ENCODE measurements at regions not wholly inside any gene's neighbourhood (a gene's known extent, or its start where the extent isn't known, plus 50 kb on each side); places are given as distances from the start of the nearest gene placed in this dataset.
"Not testable (repeated sequence)": the region's sequence is repeated elsewhere in the genome, so short reads cannot be mapped to it uniquely, and the experiment has no call there.

DNA sequence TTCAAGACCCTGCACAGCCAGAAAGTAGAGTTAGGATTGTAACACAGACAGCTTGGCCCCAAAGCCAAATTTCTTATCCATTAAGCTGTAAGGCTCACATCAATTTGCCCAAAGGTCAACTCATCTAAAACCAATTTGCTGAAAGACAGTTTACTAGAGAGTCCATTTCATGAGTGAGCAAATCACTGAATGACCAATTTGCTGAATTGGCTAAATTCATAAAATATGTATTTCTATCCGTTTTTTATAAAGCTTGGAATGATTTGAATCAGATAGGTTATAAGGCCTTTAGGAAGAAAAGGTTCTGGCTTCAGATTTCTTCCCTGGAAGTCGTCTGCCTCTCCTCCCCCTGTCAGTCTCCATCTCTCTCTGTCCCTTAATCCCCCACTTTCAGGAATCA lies 168.1 kb downstream of the FCRL5 start:
- H3K4me3 ChIP-seq (ENCODE audit: low read length), result no peak overlapping the region
- H3K27me3 ChIP-seq (ENCODE audit: control insufficient read depth, insufficient read depth), result no peaks in the 10 kb centered on the region
- DNase-seq, result no peak
- 26% methylated on average over 2 of the region's 2 CpGs for WGBS
- intact Hi-C loops (cut with DNase I), result no loop called here
- no peak for ATAC-seq
- no peak overlapping the region for H3K27ac ChIP-seq (ENCODE audit: low read length)
- H3K4me1 ChIP-seq (ENCODE audit: control insufficient read depth, insufficient read depth, low read length), result no peaks in the 10 kb centered on the region
- no peaks in the 10 kb centered on the region for H3K9me3 ChIP-seq (ENCODE audit: control insufficient read depth, low read length)

DNA sequence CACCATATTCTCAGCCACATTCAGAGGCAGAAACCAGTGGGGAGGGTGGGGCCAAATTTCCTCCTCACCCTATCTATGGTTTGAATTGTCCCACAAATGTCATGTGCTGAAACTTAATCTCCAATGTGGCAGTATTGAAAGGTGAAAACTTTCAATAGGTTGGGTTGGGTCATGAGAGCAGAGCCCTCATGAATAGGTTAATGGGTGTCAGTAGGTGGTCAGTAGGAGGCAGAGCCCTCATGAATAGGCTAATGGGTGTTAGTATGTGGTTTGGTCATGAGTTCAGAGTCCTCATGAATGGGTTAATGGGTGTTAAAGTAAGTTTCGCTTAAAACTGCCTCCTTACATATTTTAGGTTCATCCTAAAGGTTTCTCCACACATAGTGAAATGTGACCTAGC lies 170.0 kb downstream of the FCRL5 start:
- 77% methylated on average over 1 of the region's 1 CpG for WGBS
- H3K4me3 ChIP-seq (ENCODE audit: low read length), result no peak overlapping the region
- H3K27me3 ChIP-seq (ENCODE audit: control insufficient read depth, insufficient read depth), result no peaks in the 10 kb centered on the region
- DNase-seq (no peak), ATAC-seq (no peak)
- H3K4me1 ChIP-seq (ENCODE audit: control insufficient read depth, insufficient read depth, low read length), result no peaks in the 10 kb centered on the region
- intact Hi-C loops (cut with DNase I), result no loop called here
- H3K27ac ChIP-seq (ENCODE audit: low read length), result no peak overlapping the region
- H3K9me3 ChIP-seq (ENCODE audit: control insufficient read depth, low read length), result no peaks in the 10 kb centered on the region

DNA sequence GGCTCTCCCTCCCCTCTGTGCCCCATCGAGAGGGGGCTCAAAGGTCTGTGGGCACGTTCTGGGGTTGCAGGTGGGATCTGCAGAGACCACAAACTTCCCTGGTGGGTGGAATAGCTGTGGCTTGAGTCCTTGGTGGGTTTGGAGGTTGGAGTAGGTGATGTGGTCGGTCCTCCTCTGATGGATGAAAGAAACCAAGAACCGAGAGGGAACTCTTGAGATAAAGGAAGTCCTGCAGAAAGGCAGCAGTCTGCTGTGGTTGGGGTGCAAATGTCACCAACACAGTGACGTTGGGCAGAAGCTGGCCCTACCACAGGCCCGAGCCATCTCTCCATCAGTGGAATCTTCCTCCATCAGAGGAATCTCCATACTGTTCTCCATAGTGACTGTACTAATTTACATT lies 171.8 kb downstream of the FCRL5 start:
- no peak overlapping the region for H3K27ac ChIP-seq (ENCODE audit: low read length)
- no peak overlapping the region for H3K4me3 ChIP-seq (ENCODE audit: low read length)
- ATAC-seq (no peak), DNase-seq (no peak)
- WGBS, result 53% methylated on average over 6 of the region's 6 CpGs
- no peaks in the 10 kb centered on the region for H3K9me3 ChIP-seq (ENCODE audit: control insufficient read depth, low read length)
- no peaks in the 10 kb centered on the region for H3K27me3 ChIP-seq (ENCODE audit: control insufficient read depth, insufficient read depth)
- H3K4me1 ChIP-seq (ENCODE audit: control insufficient read depth, insufficient read depth, low read length), result no peaks in the 10 kb centered on the region
- intact Hi-C loops (cut with DNase I), result no loop called here

DNA sequence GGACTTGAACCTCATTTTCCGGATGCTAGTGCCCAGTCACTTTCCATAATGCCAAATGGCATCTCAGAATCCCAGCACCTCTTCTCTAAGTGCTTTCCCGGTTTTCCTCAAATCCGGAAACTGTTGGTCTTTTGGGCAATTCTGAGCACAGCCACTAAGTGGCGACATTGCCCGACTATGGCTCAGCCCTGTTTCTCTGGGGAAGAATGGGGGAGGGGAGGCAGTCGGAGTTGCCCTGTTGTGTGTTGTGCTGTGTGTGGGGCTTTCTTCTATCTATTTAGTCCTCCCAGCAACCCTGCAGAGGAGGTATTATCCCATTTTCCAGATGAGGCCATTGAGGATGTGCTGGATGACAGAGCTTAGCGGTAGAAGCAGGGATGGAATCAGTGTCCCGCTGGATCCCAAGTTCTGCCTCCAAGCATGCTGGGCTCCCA lies 175.0 kb downstream of the FCRL5 start:
- H3K4me3 ChIP-seq (ENCODE audit: low read length); H3K4me1 ChIP-seq (ENCODE audit: control insufficient read depth, insufficient read depth, low read length); H3K27me3 ChIP-seq (ENCODE audit: control insufficient read depth, insufficient read depth); H3K9me3 ChIP-seq (ENCODE audit: control insufficient read depth, low read length); DNase-seq; ATAC-seq; H3K27ac ChIP-seq (ENCODE audit: low read length): not testable (repeated sequence)
- 27% methylated on average over 8 of the region's 8 CpGs for WGBS
- intact Hi-C loops (cut with DNase I), result loop anchor here in 1 of 4 donors (5.0 kb wide), 1 partner anchor 110 kb away; no protein-coding TSS in a partner anchor

DNA sequence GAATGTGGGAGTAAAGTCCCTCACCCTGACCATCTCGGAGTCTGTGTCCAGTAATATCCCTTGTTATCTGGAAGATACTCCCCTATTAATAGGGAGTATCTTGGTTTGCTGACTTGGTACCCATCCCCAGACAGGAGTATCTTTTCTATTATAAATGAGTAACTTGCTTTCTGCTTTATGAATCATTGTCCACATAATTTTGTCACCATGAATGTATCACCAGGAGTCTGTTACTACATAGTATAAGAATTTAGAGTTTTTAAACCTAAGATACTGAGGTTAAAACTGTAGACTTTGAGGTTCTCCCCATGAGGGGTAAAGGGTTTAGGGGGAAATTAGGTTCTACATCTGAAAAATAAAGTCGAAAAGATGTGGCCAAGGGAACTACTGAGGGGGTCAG lies 175.6 kb downstream of the FCRL5 start:
- Histone ChIP-seq H3K27me3 (ENCODE audit: control insufficient read depth, insufficient read depth) (no peaks in the 10 kb centered on the region), H3K27ac (ENCODE audit: low read length) (no peak overlapping the region), H3K4me1 (ENCODE audit: control insufficient read depth, insufficient read depth, low read length) (no peaks in the 10 kb centered on the region), H3K4me3 (ENCODE audit: low read length) (no peak overlapping the region), H3K9me3 (ENCODE audit: control insufficient read depth, low read length) (no peaks in the 10 kb centered on the region)
- 73% methylated on average over 2 of the region's 2 CpGs for WGBS
- intact Hi-C loops (cut with DNase I), result loop anchor here in 1 of 4 donors (5.0 kb wide), 1 partner anchor 111 kb away; no protein-coding TSS in a partner anchor
- ATAC-seq (no peak), DNase-seq (no peak)

DNA sequence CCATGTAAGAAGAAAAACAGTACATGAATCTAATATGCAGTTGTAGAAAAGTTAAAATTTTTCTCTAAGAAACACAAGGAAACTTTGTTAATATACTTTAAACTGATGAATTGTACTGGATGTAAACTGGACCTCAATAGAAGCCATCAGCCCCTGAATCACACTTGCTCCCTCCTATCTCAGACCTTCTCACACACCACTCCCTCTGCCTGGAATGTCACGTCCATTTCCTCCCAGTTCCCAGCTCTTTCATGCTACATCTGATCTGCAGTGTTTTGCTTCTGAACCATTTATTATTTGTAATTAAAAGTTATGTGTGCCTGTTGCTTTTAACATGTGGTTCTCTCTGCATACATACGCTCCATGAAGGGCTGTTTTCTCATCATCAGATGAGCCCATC lies 180.0 kb downstream of the FCRL5 start:
- not testable (repeated sequence) for H3K27ac ChIP-seq (ENCODE audit: low read length); H3K4me3 ChIP-seq (ENCODE audit: low read length); H3K4me1 ChIP-seq (ENCODE audit: control insufficient read depth, insufficient read depth, low read length); H3K9me3 ChIP-seq (ENCODE audit: control insufficient read depth, low read length); ATAC-seq; DNase-seq; H3K27me3 ChIP-seq (ENCODE audit: control insufficient read depth, insufficient read depth)
- 52% methylated on average over 2 of the region's 2 CpGs for WGBS
- intact Hi-C loops (cut with DNase I), result loop anchor here in 1 of 4 donors (5.0 kb wide), 1 partner anchor 120 kb away; no protein-coding TSS in a partner anchor

DNA sequence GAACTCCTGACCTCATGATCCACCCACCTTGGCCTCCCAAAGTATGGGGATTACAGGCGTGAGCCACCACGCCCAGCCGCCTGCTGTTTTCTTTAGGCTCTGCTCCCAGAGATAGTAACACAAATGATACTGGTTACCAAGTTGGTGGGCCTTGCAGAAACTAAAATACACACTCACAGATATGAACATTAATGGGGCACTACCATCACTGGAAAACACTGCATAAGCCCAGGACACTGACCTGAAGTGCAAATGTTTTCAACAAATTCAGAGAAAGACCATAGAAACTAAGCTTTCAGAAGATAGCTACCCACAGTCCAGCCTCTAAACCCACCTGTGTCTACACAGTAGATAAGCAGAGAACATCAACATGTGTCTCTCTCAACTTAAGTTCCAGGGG lies 180.5 kb downstream of the FCRL5 start:
- ATAC-seq, result no peak

DNA sequence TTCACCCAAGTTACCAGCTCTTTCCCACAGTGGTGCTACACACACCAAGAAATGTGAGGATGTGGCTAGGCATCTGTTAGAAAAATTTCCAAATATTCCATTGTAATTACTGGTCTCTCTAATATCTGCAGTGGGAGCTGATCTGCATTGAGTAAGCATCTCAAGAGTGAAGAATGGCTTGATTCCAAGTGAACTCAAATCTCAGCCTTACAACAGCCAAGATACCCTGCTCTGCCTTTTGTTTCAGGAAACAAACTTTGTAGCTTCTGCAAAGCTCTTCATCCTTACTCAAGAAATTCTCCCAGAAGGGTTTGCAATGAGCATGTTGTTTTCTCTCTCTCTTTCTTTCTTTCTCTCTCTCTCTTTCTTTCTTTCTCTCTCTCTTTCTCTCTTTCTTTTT lies 181.1 kb downstream of the FCRL5 start:
- H3K9me3 ChIP-seq (ENCODE audit: control insufficient read depth, low read length), result no peaks in the 10 kb centered on the region
- DNase-seq, result no peak
- no peaks in the 10 kb centered on the region for H3K4me1 ChIP-seq (ENCODE audit: control insufficient read depth, insufficient read depth, low read length)
- no peak for ATAC-seq
- H3K27ac ChIP-seq (ENCODE audit: low read length), result no peak overlapping the region
- H3K4me3 ChIP-seq (ENCODE audit: low read length), result no peak overlapping the region
- no peaks in the 10 kb centered on the region for H3K27me3 ChIP-seq (ENCODE audit: control insufficient read depth, insufficient read depth)
- intact Hi-C loops (cut with DNase I), result loop anchor here in 1 of 4 donors (5.0 kb wide), 1 partner anchor 121 kb away; no protein-coding TSS in a partner anchor

More for the DNA sequence above, 180.5 kb downstream of the FCRL5 start:
- intact Hi-C loops (cut with DNase I), result loop anchor here in 1 of 4 donors (5.0 kb wide), 1 partner anchor 120 kb away; no protein-coding TSS in a partner anchor
- H3K27ac ChIP-seq (ENCODE audit: low read length), result no peak overlapping the region
- H3K4me3 ChIP-seq (ENCODE audit: low read length), result no peak overlapping the region
- no peak for DNase-seq
- no peaks in the 10 kb centered on the region for H3K9me3 ChIP-seq (ENCODE audit: control insufficient read depth, low read length)
- no peaks in the 10 kb centered on the region for H3K27me3 ChIP-seq (ENCODE audit: control insufficient read depth, insufficient read depth)
- 90% methylated on average over 3 of the region's 3 CpGs for WGBS
- no peaks in the 10 kb centered on the region for H3K4me1 ChIP-seq (ENCODE audit: control insufficient read depth, insufficient read depth, low read length)

DNA sequence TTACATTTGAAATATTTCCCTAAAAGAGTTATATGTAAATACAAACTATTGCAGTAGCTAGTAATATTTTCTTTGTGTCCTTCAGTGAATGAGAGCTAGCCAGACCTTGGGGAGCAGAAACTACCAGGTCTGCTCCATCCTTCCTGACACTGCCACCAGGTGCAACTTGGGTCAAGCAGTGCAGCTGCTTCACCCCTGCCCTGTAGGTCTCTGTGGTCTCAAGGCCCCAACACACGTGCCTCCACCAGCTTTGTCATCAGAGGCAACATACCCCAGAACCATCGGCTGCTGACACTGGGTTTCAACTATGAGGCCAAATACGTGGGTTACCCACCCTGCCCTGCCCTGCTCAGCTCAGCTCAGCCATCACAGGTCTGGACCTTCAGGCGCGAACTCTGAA lies 181.6 kb downstream of the FCRL5 start:
- ATAC-seq, result no peak
- 82% methylated on average over 5 of the region's 5 CpGs for WGBS
- Histone ChIP-seq H3K27ac (ENCODE audit: low read length) (no peak overlapping the region), H3K4me1 (ENCODE audit: control insufficient read depth, insufficient read depth, low read length) (no peaks in the 10 kb centered on the region), H3K9me3 (ENCODE audit: control insufficient read depth, low read length) (no peaks in the 10 kb centered on the region), H3K4me3 (ENCODE audit: low read length) (no peak overlapping the region), H3K27me3 (ENCODE audit: control insufficient read depth, insufficient read depth) (no peaks in the 10 kb centered on the region)
- no peak for DNase-seq
- intact Hi-C loops (cut with DNase I), result loop anchor here in 1 of 4 donors (5.0 kb wide), 1 partner anchor 122 kb away; no protein-coding TSS in a partner anchor

DNA sequence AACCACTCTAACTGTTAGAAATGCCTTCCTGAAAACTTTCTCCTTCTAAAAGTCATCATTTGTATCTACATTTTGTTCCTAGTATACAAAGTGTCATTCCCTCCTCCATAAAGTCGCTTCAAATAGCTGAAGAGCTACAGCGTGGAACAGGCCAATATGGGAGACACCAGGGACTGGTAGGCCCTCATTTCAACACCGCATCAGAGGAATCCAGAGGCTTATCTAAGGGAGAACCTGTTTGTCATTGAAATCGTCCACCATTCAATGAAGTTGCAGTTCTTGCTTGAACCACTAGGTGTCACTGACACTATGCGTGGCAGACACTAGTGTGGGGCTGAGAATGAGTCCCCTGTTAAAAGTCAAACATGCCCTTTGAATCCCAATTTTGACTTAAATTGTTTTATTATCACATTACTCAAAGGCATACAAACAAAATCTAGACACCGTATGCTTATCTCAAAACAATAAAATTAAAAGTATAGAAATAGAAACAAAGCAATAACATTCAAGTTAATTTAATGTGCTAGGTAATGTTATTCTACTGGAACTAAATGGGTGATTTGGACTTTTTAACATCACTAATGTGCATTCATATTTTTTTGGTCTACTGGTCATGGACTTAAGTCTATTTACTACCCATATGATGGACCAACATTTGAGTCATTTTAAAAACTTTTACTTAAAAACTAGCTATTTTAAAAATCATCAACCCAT lies 182.3 kb downstream of the FCRL5 start:
- DNase-seq (no peak), ATAC-seq (peak; percentile 64 to 68)
- WGBS, result 2% methylated on average over 6 of the region's 6 CpGs
- H3K4me1 ChIP-seq (ENCODE audit: control insufficient read depth, insufficient read depth, low read length), result no peaks in the 10 kb centered on the region
- no peak overlapping the region for H3K4me3 ChIP-seq (ENCODE audit: low read length)
- H3K27me3 ChIP-seq (ENCODE audit: control insufficient read depth, insufficient read depth), result no peaks in the 10 kb centered on the region
- H3K27ac ChIP-seq (ENCODE audit: low read length), result no peak overlapping the region
- intact Hi-C loops (cut with DNase I), result loop anchor here in 3 of 4 donors (5.0 kb wide), 2 partner anchors 117 to 122 kb away; no protein-coding TSS in a partner anchor
- no peaks in the 10 kb centered on the region for H3K9me3 ChIP-seq (ENCODE audit: control insufficient read depth, low read length)

DNA sequence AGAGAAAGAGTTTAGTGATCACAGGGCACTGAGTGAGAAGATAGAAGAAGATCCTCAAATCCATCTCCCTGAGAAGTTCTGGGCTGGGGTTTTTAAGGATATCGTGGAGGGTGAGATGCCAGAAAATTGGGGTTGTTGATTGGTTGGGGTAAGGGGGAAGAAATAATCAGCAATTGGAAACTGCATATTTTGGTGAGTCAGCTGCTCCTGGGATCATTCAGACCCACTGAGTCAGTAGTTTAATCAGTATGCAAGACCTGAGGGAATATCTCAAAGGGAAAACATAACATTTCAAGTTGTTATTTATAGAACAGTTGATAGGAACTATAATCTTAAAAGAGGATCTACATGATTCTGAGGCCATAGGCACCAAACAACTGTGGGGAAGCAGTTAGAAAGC lies 183.4 kb downstream of the FCRL5 start:
- ATAC-seq; H3K4me3 ChIP-seq (ENCODE audit: low read length); H3K27me3 ChIP-seq (ENCODE audit: control insufficient read depth, insufficient read depth); H3K4me1 ChIP-seq (ENCODE audit: control insufficient read depth, insufficient read depth, low read length); DNase-seq; H3K9me3 ChIP-seq (ENCODE audit: control insufficient read depth, low read length); H3K27ac ChIP-seq (ENCODE audit: low read length): not testable (repeated sequence)
- intact Hi-C loops (cut with DNase I), result loop anchor here in 2 of 4 donors (5.0 kb wide), 2 partner anchors 118 to 123 kb away; no protein-coding TSS in a partner anchor
- WGBS, result 74% methylated on average over 1 of the region's 1 CpG
